ENCODE measurements at regions not wholly inside any gene's neighbourhood (a gene's known extent, or its start where the extent isn't known, plus 50 kb on each side); places are given as distances from the start of the nearest gene placed in this dataset.
"Not testable (repeated sequence)": the region's sequence is repeated elsewhere in the genome, so short reads cannot be mapped to it uniquely, and the experiment has no call there.

- TF ChIP-seq CTCF (IDR thresholded peaks at IDR 0.05 in 2 of 3, conservative IDR thresholded peaks at IDR 0.05 in 1 of 3; ENCODE audit: control insufficient read depth in 2 of 3, extremely low read depth in 1 of 3, insufficient read depth in 1 of 3, low read depth in 3 of 3, low read length in 3 of 3) (no peak), NFYA (IDR thresholded peaks at IDR 0.05; ENCODE audit: borderline replicate concordance, low read depth, low read length) (no peak), SREBF1 (IDR thresholded peaks at IDR 0.05; ENCODE audit: low read length) (no peak), PRDM15 (CRISPR knock-in tag; IDR thresholded peaks at IDR 0.05) (no peak), ZNF24 (IDR thresholded peaks at IDR 0.05) (no peak), ZZZ3 (IDR thresholded peaks at IDR 0.05; ENCODE audit: control insufficient read depth, insufficient read length, low read depth) (no peak)
These were observed 136.7 kb downstream of the MACROH2A1 start (continued) for GRCh38 chr5:135262364-135262763.

- FAIRE-seq; H3K4me3 ChIP-seq; RAD21 ChIA-PET (ENCODE audit: unreplicated experiment); BruUV-seq (replicated peaks); H3K4me1 ChIP-seq (ENCODE audit: control insufficient read depth, insufficient read depth, low read length); H4K20me1 ChIP-seq (ENCODE audit: control insufficient read depth, insufficient read depth); H3K4me2 ChIP-seq (ENCODE audit: control insufficient read depth, insufficient read depth); ATAC-seq; in situ Hi-C loops (cut with MboI); H3K36me3 ChIP-seq (ENCODE audit: control insufficient read depth in 2 of 2, insufficient read depth in 2 of 2, low read length in 1 of 2); POLR2A ChIA-PET; SMC1A ChIA-PET (ENCODE audit: uncharacterized antibody, unreplicated experiment); H3K79me2 ChIP-seq (ENCODE audit: control insufficient read depth, insufficient read depth, low read length); H3K9me3 ChIP-seq (replicated peaks; ENCODE audit: control insufficient read depth, insufficient read depth, low read length); H3K27me3 ChIP-seq (replicated peaks in 1 of 2; ENCODE audit: control insufficient read depth in 2 of 2, insufficient read depth in 2 of 2, low read length in 1 of 2); H3K27ac ChIP-seq (ENCODE audit: control insufficient read depth, insufficient read depth); DNase-seq (ENCODE audit: low read depth, low spot score); H3K9ac ChIP-seq (ENCODE audit: control insufficient read depth, insufficient read depth, low read length); H2AFZ ChIP-seq (ENCODE audit: control insufficient read depth, low read depth, low read length); CTCF ChIA-PET; intact Hi-C loops (cut with micrococcal nuclease; ENCODE audit: unreplicated experiment): not testable (repeated sequence)
These were observed 138.9 kb downstream of the MACROH2A1 start for GRCh38 chr5:135260108-135260507.
